ENCODE measurements at regions not wholly inside any gene's neighbourhood (a gene's known extent, or its start where the extent isn't known, plus 50 kb on each side); places are given as distances from the start of the nearest gene placed in this dataset.

GRCh38 chr4:145380123-145380522 is 101.5 kb upstream of the SMAD1 start:
- no peaks in the 10 kb centered on the region for H3K4me1 ChIP-seq (ENCODE audit: low read depth)
- H3K27ac ChIP-seq: no peak overlapping the region
- H3K36me3 ChIP-seq: no peaks in the 10 kb centered on the region
- no peaks in the 10 kb centered on the region for H3K9me3 ChIP-seq (ENCODE audit: low read depth)
- no peak for DNase-seq (ENCODE audit: low read depth in 1 of 2, low spot score in 1 of 2)
- no peak for TF ChIP-seq CTCF (IDR thresholded peaks at IDR 0.05; ENCODE audit: low read depth, low read length)
- H3K27me3 ChIP-seq: no peaks in the 10 kb centered on the region
- H3K4me3 ChIP-seq: no peak overlapping the region

GRCh38 chr4:145375416-145375815 is 106.2 kb upstream of the SMAD1 start:
- H3K4me3 ChIP-seq: no peak overlapping the region
- no peak for TF ChIP-seq CTCF (IDR thresholded peaks at IDR 0.05; ENCODE audit: low read depth, low read length)
- no peak for DNase-seq (ENCODE audit: low read depth in 1 of 2, low spot score in 1 of 2)
- H3K27ac ChIP-seq: no peak overlapping the region
- H3K9me3 ChIP-seq (ENCODE audit: low read depth): no peaks in the 10 kb centered on the region
- H3K4me1 ChIP-seq (ENCODE audit: low read depth): no peaks in the 10 kb centered on the region
- H3K27me3 ChIP-seq: no peaks in the 10 kb centered on the region
- H3K36me3 ChIP-seq: no peaks in the 10 kb centered on the region

- Histone ChIP-seq H3K9me3 (ENCODE audit: low read depth) (no peaks in the 10 kb centered on the region), H3K4me1 (ENCODE audit: low read depth) (no peaks in the 10 kb centered on the region), H3K36me3 (no peaks in the 10 kb centered on the region), H3K27ac (no peak overlapping the region), H3K27me3 (no peaks in the 10 kb centered on the region), H3K4me3 (no peak overlapping the region)
- DNase-seq (ENCODE audit: low read depth in 1 of 2, low spot score in 1 of 2): no peak
- TF ChIP-seq CTCF (IDR thresholded peaks at IDR 0.05; ENCODE audit: low read depth, low read length): no peak
Measured at GRCh38 chr4:145352438-145353145, 129.1 kb upstream of the SMAD1 start.

GRCh38 chr4:145351922-145352321 is 129.7 kb upstream of the SMAD1 start:
- H3K4me3 ChIP-seq: no peak overlapping the region
- no peaks in the 10 kb centered on the region for H3K27me3 ChIP-seq
- no peaks in the 10 kb centered on the region for H3K36me3 ChIP-seq
- no peak for TF ChIP-seq CTCF (IDR thresholded peaks at IDR 0.05; ENCODE audit: low read depth, low read length)
- no peaks in the 10 kb centered on the region for H3K4me1 ChIP-seq (ENCODE audit: low read depth)
- DNase-seq (ENCODE audit: low read depth in 1 of 2, low spot score in 1 of 2): no peak
- no peaks in the 10 kb centered on the region for H3K9me3 ChIP-seq (ENCODE audit: low read depth)
- H3K27ac ChIP-seq: no peak overlapping the region

- no peaks in the 10 kb centered on the region for H3K36me3 ChIP-seq
- H3K27ac ChIP-seq: no peak overlapping the region
- no peak for DNase-seq (ENCODE audit: low read depth in 1 of 2, low spot score in 1 of 2)
- no peaks in the 10 kb centered on the region for H3K4me1 ChIP-seq (ENCODE audit: low read depth)
- no peak for TF ChIP-seq CTCF (IDR thresholded peaks at IDR 0.05; ENCODE audit: low read depth, low read length)
- H3K27me3 ChIP-seq: no peaks in the 10 kb centered on the region
- H3K4me3 ChIP-seq: no peak overlapping the region
- H3K9me3 ChIP-seq (ENCODE audit: low read depth): no peaks in the 10 kb centered on the region
Measured at GRCh38 chr4:145351162-145351561, 130.5 kb upstream of the SMAD1 start.

All from cardiac muscle cell (in vitro differentiated cells and primary cell).